A549 (cell line): ENCODE measurements at regions not wholly inside any gene's neighbourhood (a gene's known extent, or its start where the extent isn't known, plus 50 kb on each side); places are given as distances from the start of the nearest gene placed in this dataset.

ENCODE experiments used
- ATAC-seq, 2 experiments: fragments of 200-7000 bp in 1 of 2; fragments of >200 bp in 1 of 2; cut with Nextera tagmentation in 1 of 2; cut with Tn5 transposase in 1 of 2; 3 replicates each; pipeline versions ENCODE4 v1.8.0 to v1.9.1; 2018 to 2020; ENCODE audit warnings: mild to moderate bottlenecking in 1 of 2, moderate library complexity in 1 of 2
- CTCF ChIA-PET: fragments of 300-600 bp; sonication (Branson Sonifier 250); formaldehyde crosslinking; extraction: SDS; loops from one replicate; lab custom pipeline; 2021; ENCODE audit warnings: antibody characterized with exemption, inconsistent platforms; lab: Yijun Ruan, JAX
- POLR2A ChIA-PET: fragments of 350-600 bp; formaldehyde crosslinking; extraction: SDS; loops from one replicate; lab custom pipeline; 2021; ENCODE audit warnings: antibody characterized with exemption, inconsistent platforms; lab: Yijun Ruan, JAX
- DNase-seq, 2 experiments: peaks; one replicate each; pipeline versions ENCODE4 v3.0.0 to v3.0.0-alpha.2; 2011 to 2016; ENCODE audit warnings: low read depth in 1 of 2, low spot score in 1 of 2
- FAIRE-seq: peaks from 2 replicates; lab custom pipeline; 2011; peaks lifted over from hg19 to GRCh38; lab: Jason Lieb, UNC
- H3K27ac ChIP-seq, 2 experiments: fragments of >200 bp; sonication (Bioruptor Twin); formaldehyde crosslinking; 3 replicates each; pipeline ENCODE4 v1.5.1; 2016 to 2017
- H3K4me1 ChIP-seq: fragments of >200 bp; sonication (Bioruptor Twin); formaldehyde crosslinking; 3 replicates; pipeline ENCODE4 v1.6.1; 2016
- H3K4me2 ChIP-seq: fragments of >200 bp; sonication (Bioruptor Twin); formaldehyde crosslinking; 3 replicates; pipeline ENCODE4 v1.6.1; 2016
- H3K4me3 ChIP-seq: fragments of >200 bp; sonication (Bioruptor Twin); formaldehyde crosslinking; 3 replicates; pipeline ENCODE4 v1.5.1; 2016
- H3K9me3 ChIP-seq: fragments of >200 bp; sonication (Bioruptor Twin); formaldehyde crosslinking; 3 replicates; pipeline ENCODE4 v1.6.1; 2016
- EP300 ChIP-seq, 2 experiments: fragments of >200 bp; sonication (Bioruptor Twin); formaldehyde crosslinking; IDR thresholded peaks; 2 replicates in 1 of 2; 3 replicates in 1 of 2; pipeline ENCODE4 v1.6.1; 2016 to 2017
- FOXS1 ChIP-seq: fragments of 250-450 bp; sonication (Bioruptor Pico); IDR thresholded peaks from 2 replicates; pipeline ENCODE4 v1.5.0; 2020; ENCODE audit warnings: mild to moderate bottlenecking, moderate library complexity
- GATA3 ChIP-seq: IDR thresholded peaks from 2 replicates; pipeline ENCODE4 v1.6.1; 2012; ENCODE audit warnings: borderline replicate concordance
- HOXB5 ChIP-seq: fragments of 250-450 bp; sonication (Bioruptor Pico); IDR thresholded peaks from 2 replicates; pipeline ENCODE4 v1.5.0; 2020; ENCODE audit warnings: mild to moderate bottlenecking, moderate library complexity
- KDM1A ChIP-seq: fragments of 200-600 bp; sonication (generic); IDR thresholded peaks from 2 replicates; pipeline ENCODE4 v1.6.1; 2016; ENCODE audit warnings: low read depth, mild to moderate bottlenecking
- KDM5A ChIP-seq: fragments of 200-600 bp; sonication (generic); IDR thresholded peaks from 2 replicates; pipeline ENCODE4 v1.6.1; 2016; ENCODE audit warnings: antibody characterized with exemption, mild to moderate bottlenecking
- MAFK ChIP-seq: fragments of 450-650 bp; IDR thresholded peaks from 2 replicates; pipeline ENCODE4 v1.6.1; 2014; ENCODE audit not compliant: partially characterized antibody
- MAZ ChIP-seq: fragments of 150-350 bp; IDR thresholded peaks from 2 replicates; pipeline ENCODE4 v1.6.1; 2014; ENCODE audit warnings: antibody characterized with exemption, low read depth, low read length, borderline replicate concordance
- PHF8 ChIP-seq: fragments of 200-600 bp; sonication (generic); IDR thresholded peaks from 2 replicates; pipeline ENCODE4 v1.6.1; 2016; ENCODE audit warnings: low read depth, mild to moderate bottlenecking, antibody characterized with exemption, moderate library complexity, borderline replicate concordance
- RAD21 ChIP-seq, 2 experiments: fragments of >200 bp in 1 of 2; sonication (Bioruptor Twin) in 1 of 2; formaldehyde crosslinking in 1 of 2; IDR thresholded peaks in 1 of 2; conservative IDR thresholded peaks in 1 of 2; 2 replicates in 1 of 2; 3 replicates in 1 of 2; pipeline ENCODE4 v1.6.1; 2012 to 2018; ENCODE audit warnings: inconsistent platforms in 1 of 2
- SMC3 ChIP-seq: fragments of >200 bp; sonication (Bioruptor Twin); formaldehyde crosslinking; IDR thresholded peaks from 3 replicates; pipeline ENCODE4 v1.6.1; 2018; ENCODE audit warnings: inconsistent platforms
- TFCP2L1 ChIP-seq: fragments of 250-450 bp; sonication (Bioruptor Pico); IDR thresholded peaks from 2 replicates; pipeline ENCODE4 v1.5.0; 2021; ENCODE audit warnings: mild to moderate bottlenecking
- TP53 ChIP-seq: fragments of 250-450 bp; sonication (Bioruptor Pico); IDR thresholded peaks from 2 replicates; pipeline ENCODE4 v1.5.0; 2021; ENCODE audit warnings: mild to moderate bottlenecking, moderate library complexity
- ZFP36 ChIP-seq: fragments of 450-650 bp; IDR thresholded peaks from 2 replicates; pipeline ENCODE4 v1.6.1; 2014; ENCODE audit warnings: borderline replicate concordance; ENCODE audit not compliant: partially characterized antibody
- ZNF302 ChIP-seq: fragments of 250-450 bp; sonication (Bioruptor Pico); IDR thresholded peaks from 2 replicates; pipeline ENCODE4 v1.9.0; 2021; ENCODE audit warnings: inconsistent platforms, mild to moderate bottlenecking, moderate library complexity
- WGBS: methylation state at CpG from one replicate; pipeline ENCODE4 v1.1.6; 2017; ENCODE audit errors: missing lambda C conversion rate; 5-methylcytosine and 5-hydroxymethylcytosine counted together
- TF ChIP-seq, protein P1 (sequence below): fragments of >200 bp; sonication (Bioruptor Twin); formaldehyde crosslinking; IDR thresholded peaks from 3 replicates; pipeline ENCODE4 v1.6.1; 2016
- TF ChIP-seq, protein P2 (sequence below): IDR thresholded peaks from 2 replicates; pipeline ENCODE4 v1.6.1; 2012
- TF ChIP-seq, protein P3 (sequence below): fragments of >200 bp; sonication (Bioruptor Twin); formaldehyde crosslinking; IDR thresholded peaks from 2 replicates; pipeline ENCODE4 v1.6.1; 2016
- TF ChIP-seq, protein P4 (sequence below): fragments of 250-450 bp; sonication (Bioruptor Pico); IDR thresholded peaks from 2 replicates; pipeline ENCODE4 v1.5.0; 2020; ENCODE audit warnings: low read depth, mild to moderate bottlenecking, moderate library complexity

DNA sequence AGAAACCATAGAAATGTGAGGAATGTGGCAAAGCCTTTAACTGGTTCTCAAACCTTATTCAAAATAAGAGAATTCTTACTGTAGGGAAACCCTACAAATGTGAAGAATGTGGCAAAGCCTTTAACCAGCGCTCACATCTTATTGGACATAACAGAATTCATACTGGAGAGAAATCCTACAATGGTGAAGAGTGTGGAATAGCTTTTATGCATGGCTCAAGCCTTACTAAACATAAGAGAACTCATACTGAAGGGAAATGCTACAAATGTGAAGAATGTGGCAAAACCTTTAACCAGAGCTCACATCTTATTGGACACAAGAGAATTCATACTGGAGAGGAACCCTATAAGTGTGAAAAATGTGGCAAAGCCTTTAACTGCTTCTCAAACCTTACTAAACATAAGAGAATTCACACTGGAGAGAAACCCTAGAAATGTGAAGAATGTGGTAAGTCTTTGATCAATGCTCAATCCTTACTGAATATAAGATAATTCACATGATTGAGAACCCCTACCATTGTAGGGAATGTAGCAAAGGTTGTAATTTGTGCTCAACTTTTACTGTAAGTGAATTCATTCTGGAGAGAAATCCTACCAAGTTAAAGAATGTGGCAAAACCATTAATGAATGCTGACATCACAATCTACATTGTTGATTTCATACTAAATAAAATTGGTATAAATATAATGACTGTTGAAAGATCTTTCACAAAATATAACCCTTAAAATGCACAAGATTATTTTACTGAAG lies 142.5 kb upstream of the ZNF479 start:
- no peaks in the 10 kb centered on the region for H3K4me1 ChIP-seq
- H3K9me3 ChIP-seq = peaks cover 29% of the 10 kb centered on the region; the same call in 2 of the 3 replicates
- TF ChIP-seq TP53 (CRISPR knock-in tag) = no peak
- 0 out of 2 replicates have a peak, but pooled peaks have one; percentile 10 for TF ChIP-seq GATA3
- H3K4me2 ChIP-seq = no peak overlapping the region
- no peak overlapping the region for H3K27ac ChIP-seq
- CTCF ChIA-PET = no interaction called here
- no peak overlapping the region for H3K4me3 ChIP-seq
- no peak for ATAC-seq
- no peak for DNase-seq
- no peak for FAIRE-seq
- 0% methylated on average over 1 of the region's 1 CpG for WGBS
- POLR2A ChIA-PET = no interaction called here

GRCh38 chr7:57300747-57301146 lies 149.2 kb upstream of the ZNF716 start:
- no peaks in the 10 kb centered on the region for H3K4me1 ChIP-seq
- H3K4me2 ChIP-seq = no peak overlapping the region
- H3K27ac ChIP-seq = no peak overlapping the region
- DNase-seq (no peak), FAIRE-seq (no peak), ATAC-seq (no peak)
- no peak overlapping the region for H3K4me3 ChIP-seq
- 23% methylated on average over 4 of the region's 4 CpGs for WGBS
- POLR2A ChIA-PET = no interaction called here
- TF ChIP-seq MAFK (peak; percentile 38), ZFP36 (no peak)
- H3K9me3 ChIP-seq = no peaks in the 10 kb centered on the region; the same call in 2 of the 3 replicates
- CTCF ChIA-PET = no interaction called here

DNA sequence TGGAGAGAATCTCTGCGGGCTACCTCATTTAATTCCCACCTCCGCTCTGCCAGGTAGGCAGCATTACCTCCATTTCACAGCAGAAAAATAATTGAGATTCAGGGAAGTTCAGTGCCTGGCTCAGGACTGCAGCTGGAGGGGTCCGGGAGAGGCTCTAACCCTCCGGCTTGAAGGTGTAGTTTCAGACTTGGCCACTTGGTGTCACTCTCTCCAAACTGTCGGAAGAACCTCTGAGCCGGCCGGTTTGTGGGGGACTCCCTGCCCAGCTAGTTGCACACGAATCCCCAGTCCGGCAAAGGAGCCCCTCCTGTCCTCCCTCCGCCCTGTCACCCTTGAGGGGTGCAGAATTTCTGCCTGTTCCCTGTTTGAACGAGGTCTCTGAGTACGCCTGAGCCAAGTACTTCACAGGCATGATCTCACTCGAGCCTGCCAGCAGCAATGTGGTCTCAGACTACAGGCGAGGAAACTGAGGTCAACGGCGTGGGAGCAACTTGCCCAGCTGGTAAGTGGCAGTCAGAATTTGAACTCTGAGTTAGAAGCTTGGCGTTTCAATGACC lies 144.7 kb upstream of the ZNF716 start:
- H3K27ac ChIP-seq = no peak overlapping the region
- H3K4me2 ChIP-seq = no peak overlapping the region
- ATAC-seq (0 out of 6 replicates have a peak, but pooled peaks of 1 of the 2 experiments have one; percentile 43), FAIRE-seq (no peak), DNase-seq (no peak)
- H3K4me3 ChIP-seq = no peak overlapping the region
- H3K4me1 ChIP-seq = no peaks in the 10 kb centered on the region
- CTCF ChIA-PET = no interaction called here
- TF ChIP-seq RAD21 (conservative IDR thresholded peaks at IDR 0.05 in 1 of 2, IDR thresholded peaks at IDR 0.05 in 1 of 2) = peak in 1 of 2 experiments; percentile 12; a peak in 1 of 5 replicates
- no peak for TF ChIP-seq KDM1A
- H3K9me3 ChIP-seq = no peaks in the 10 kb centered on the region; the same call in 2 of the 3 replicates
- WGBS = 10% methylated on average over 15 of the region's 17 CpGs
- POLR2A ChIA-PET = no interaction called here

- ChIA-PET CTCF (no interaction called here), POLR2A (no interaction called here)
- no peak overlapping the region for H3K4me3 ChIP-seq
- WGBS = 34% methylated on average over 16 of the region's 20 CpGs
- ATAC-seq (no peak), DNase-seq (no peak), FAIRE-seq (no peak)
- no peaks in the 10 kb centered on the region for H3K4me1 ChIP-seq
- no peak overlapping the region for H3K4me2 ChIP-seq
- H3K27ac ChIP-seq = no peak overlapping the region
- no peaks in the 10 kb centered on the region for H3K9me3 ChIP-seq
- TF ChIP-seq SMC3 (no peak), HOXB5 (CRISPR knock-in tag) (no peak), MAFK (no peak), ZNF302 (no peak), PHF8 (no peak), ZFP36 (no peak), KDM5A (no peak), EP300 (IDR thresholded peaks at IDR 0.05) (no peak), MAZ (no peak), TFCP2L1 (CRISPR knock-in tag) (no peak), FOXS1 (CRISPR knock-in tag) (no peak)
- TF ChIP-seq, protein P1, sequence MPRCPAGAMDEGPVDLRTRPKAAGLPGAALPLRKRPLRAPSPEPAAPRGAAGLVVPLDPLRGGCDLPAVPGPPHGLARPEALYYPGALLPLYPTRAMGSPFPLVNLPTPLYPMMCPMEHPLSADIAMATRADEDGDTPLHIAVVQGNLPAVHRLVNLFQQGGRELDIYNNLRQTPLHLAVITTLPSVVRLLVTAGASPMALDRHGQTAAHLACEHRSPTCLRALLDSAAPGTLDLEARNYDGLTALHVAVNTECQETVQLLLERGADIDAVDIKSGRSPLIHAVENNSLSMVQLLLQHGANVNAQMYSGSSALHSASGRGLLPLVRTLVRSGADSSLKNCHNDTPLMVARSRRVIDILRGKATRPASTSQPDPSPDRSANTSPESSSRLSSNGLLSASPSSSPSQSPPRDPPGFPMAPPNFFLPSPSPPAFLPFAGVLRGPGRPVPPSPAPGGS = no peak
- TF ChIP-seq, protein P2, sequence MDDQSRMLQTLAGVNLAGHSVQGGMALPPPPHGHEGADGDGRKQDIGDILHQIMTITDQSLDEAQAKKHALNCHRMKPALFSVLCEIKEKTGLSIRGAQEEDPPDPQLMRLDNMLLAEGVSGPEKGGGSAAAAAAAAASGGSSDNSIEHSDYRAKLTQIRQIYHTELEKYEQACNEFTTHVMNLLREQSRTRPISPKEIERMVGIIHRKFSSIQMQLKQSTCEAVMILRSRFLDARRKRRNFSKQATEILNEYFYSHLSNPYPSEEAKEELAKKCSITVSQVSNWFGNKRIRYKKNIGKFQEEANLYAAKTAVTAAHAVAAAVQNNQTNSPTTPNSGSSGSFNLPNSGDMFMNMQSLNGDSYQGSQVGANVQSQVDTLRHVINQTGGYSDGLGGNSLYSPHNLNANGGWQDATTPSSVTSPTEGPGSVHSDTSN = no peak
- TF ChIP-seq, protein P3, sequence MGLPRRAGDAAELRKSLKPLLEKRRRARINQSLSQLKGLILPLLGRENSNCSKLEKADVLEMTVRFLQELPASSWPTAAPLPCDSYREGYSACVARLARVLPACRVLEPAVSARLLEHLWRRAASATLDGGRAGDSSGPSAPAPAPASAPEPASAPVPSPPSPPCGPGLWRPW = no peak
- TF ChIP-seq, protein P4, sequence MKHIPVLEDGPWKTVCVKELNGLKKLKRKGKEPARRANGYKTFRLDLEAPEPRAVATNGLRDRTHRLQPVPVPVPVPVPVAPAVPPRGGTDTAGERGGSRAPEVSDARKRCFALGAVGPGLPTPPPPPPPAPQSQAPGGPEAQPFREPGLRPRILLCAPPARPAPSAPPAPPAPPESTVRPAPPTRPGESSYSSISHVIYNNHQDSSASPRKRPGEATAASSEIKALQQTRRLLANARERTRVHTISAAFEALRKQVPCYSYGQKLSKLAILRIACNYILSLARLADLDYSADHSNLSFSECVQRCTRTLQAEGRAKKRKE (CRISPR knock-in tag) = no peak
These were observed 141.2 kb upstream of the ZNF716 start for GRCh38 chr7:57308631-57309408.
